ENCODE measurements at regions not wholly inside any gene's neighbourhood (a gene's known extent, or its start where the extent isn't known, plus 50 kb on each side); places are given as distances from the start of the nearest gene placed in this dataset.

GRCh38 chr2:8624855-8625398, 56.9 kb upstream of the ID2 start:
- no peaks in the 10 kb centered on the region for H3K27me3 ChIP-seq (ENCODE audit: insufficient read depth, low read length, poor library complexity, severe bottlenecking)
- no peak overlapping the region for H3K4me3 ChIP-seq (ENCODE audit: low read length, poor library complexity, severe bottlenecking)
- H3K9me2 ChIP-seq (replicated peaks; ENCODE audit: low read depth, low read length): no peaks in the 10 kb centered on the region
- H4K20me1 ChIP-seq (ENCODE audit: insufficient read depth, low read length, poor library complexity, severe bottlenecking): no peaks in the 10 kb centered on the region
- H3K4me2 ChIP-seq (ENCODE audit: low read depth, low read length, poor library complexity, severe bottlenecking): no peak overlapping the region
- peaks cover 15% of the 10 kb centered on the region for H3K4me1 ChIP-seq (ENCODE audit: insufficient read depth, low read length, poor library complexity, severe bottlenecking)
- H2AFZ ChIP-seq (ENCODE audit: low read length): no peak overlapping the region
- H3K9ac ChIP-seq (ENCODE audit: low read depth, low read length, poor library complexity, severe bottlenecking): no peak overlapping the region
- no peaks in the 10 kb centered on the region for H3F3A ChIP-seq (ENCODE audit: low read depth)
- H3K79me2 ChIP-seq (ENCODE audit: insufficient read depth, low read length): no peaks in the 10 kb centered on the region
- no peaks in the 10 kb centered on the region for H3K36me3 ChIP-seq (ENCODE audit: insufficient read depth, low read length)
- TF ChIP-seq, protein P1, sequence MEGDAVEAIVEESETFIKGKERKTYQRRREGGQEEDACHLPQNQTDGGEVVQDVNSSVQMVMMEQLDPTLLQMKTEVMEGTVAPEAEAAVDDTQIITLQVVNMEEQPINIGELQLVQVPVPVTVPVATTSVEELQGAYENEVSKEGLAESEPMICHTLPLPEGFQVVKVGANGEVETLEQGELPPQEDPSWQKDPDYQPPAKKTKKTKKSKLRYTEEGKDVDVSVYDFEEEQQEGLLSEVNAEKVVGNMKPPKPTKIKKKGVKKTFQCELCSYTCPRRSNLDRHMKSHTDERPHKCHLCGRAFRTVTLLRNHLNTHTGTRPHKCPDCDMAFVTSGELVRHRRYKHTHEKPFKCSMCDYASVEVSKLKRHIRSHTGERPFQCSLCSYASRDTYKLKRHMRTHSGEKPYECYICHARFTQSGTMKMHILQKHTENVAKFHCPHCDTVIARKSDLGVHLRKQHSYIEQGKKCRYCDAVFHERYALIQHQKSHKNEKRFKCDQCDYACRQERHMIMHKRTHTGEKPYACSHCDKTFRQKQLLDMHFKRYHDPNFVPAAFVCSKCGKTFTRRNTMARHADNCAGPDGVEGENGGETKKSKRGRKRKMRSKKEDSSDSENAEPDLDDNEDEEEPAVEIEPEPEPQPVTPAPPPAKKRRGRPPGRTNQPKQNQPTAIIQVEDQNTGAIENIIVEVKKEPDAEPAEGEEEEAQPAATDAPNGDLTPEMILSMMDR (conservative IDR thresholded peaks at IDR 0.05; ENCODE audit: low read length): no peak
- TF ChIP-seq EZH2phosphoT487 (IDR thresholded peaks at IDR 0.05; ENCODE audit: borderline replicate concordance): no peak
- H3K9me3 ChIP-seq (ENCODE audit: insufficient read depth, low read depth, low read length): no peaks in the 10 kb centered on the region

GRCh38 chr2:8625399-8626300, 56.2 kb upstream of the ID2 start:
- Histone ChIP-seq H3K4me1 (ENCODE audit: insufficient read depth, low read length, poor library complexity, severe bottlenecking) (peaks cover 15% of the 10 kb centered on the region), H3K79me2 (ENCODE audit: insufficient read depth, low read length) (no peaks in the 10 kb centered on the region), H3K4me3 (ENCODE audit: low read length, poor library complexity, severe bottlenecking) (no peak overlapping the region), H3K9me3 (ENCODE audit: insufficient read depth, low read depth, low read length) (no peaks in the 10 kb centered on the region), H3K27me3 (ENCODE audit: insufficient read depth, low read length, poor library complexity, severe bottlenecking) (no peaks in the 10 kb centered on the region), H3K9me2 (replicated peaks; ENCODE audit: low read depth, low read length) (no peaks in the 10 kb centered on the region), H2AFZ (ENCODE audit: low read length) (no peak overlapping the region), H4K20me1 (ENCODE audit: insufficient read depth, low read length, poor library complexity, severe bottlenecking) (no peaks in the 10 kb centered on the region), H3K4me2 (ENCODE audit: low read depth, low read length, poor library complexity, severe bottlenecking) (no peak overlapping the region), H3K9ac (ENCODE audit: low read depth, low read length, poor library complexity, severe bottlenecking) (no peak overlapping the region), H3K36me3 (ENCODE audit: insufficient read depth, low read length) (no peaks in the 10 kb centered on the region), H3F3A (ENCODE audit: low read depth) (no peaks in the 10 kb centered on the region)
- TF ChIP-seq, protein P1 (conservative IDR thresholded peaks at IDR 0.05; ENCODE audit: low read length): no peak
- TF ChIP-seq EZH2phosphoT487 (IDR thresholded peaks at IDR 0.05; ENCODE audit: borderline replicate concordance): no peak

GRCh38 chr2:8626572-8626971, 55.3 kb upstream of the ID2 start:
- H3K4me1 ChIP-seq (ENCODE audit: insufficient read depth, low read length, poor library complexity, severe bottlenecking): peaks cover 15% of the 10 kb centered on the region
- H3K79me2 ChIP-seq (ENCODE audit: insufficient read depth, low read length): no peaks in the 10 kb centered on the region
- no peaks in the 10 kb centered on the region for H3F3A ChIP-seq (ENCODE audit: low read depth)
- no peak overlapping the region for H3K9ac ChIP-seq (ENCODE audit: low read depth, low read length, poor library complexity, severe bottlenecking)
- H4K20me1 ChIP-seq (ENCODE audit: insufficient read depth, low read length, poor library complexity, severe bottlenecking): no peaks in the 10 kb centered on the region
- no peaks in the 10 kb centered on the region for H3K9me2 ChIP-seq (replicated peaks; ENCODE audit: low read depth, low read length)
- no peak overlapping the region for H3K4me2 ChIP-seq (ENCODE audit: low read depth, low read length, poor library complexity, severe bottlenecking)
- no peaks in the 10 kb centered on the region for H3K27me3 ChIP-seq (ENCODE audit: insufficient read depth, low read length, poor library complexity, severe bottlenecking)
- H3K9me3 ChIP-seq (ENCODE audit: insufficient read depth, low read depth, low read length): no peaks in the 10 kb centered on the region
- no peak overlapping the region for H2AFZ ChIP-seq (ENCODE audit: low read length)
- TF ChIP-seq, protein P1 (conservative IDR thresholded peaks at IDR 0.05; ENCODE audit: low read length): no peak
- H3K36me3 ChIP-seq (ENCODE audit: insufficient read depth, low read length): no peaks in the 10 kb centered on the region
- no peak overlapping the region for H3K4me3 ChIP-seq (ENCODE audit: low read length, poor library complexity, severe bottlenecking)

All from Loucy (cell line).